H1 (cell line): ENCODE measurements at regions not wholly inside any gene's neighbourhood (a gene's known extent, or its start where the extent isn't known, plus 50 kb on each side); places are given as distances from the start of the nearest gene placed in this dataset.

Experiments
- CTCF ChIA-PET: fragments of 300-600 bp; sonication (Branson Sonifier 250); formaldehyde crosslinking; loops from one replicate; lab custom pipeline; 2021; ENCODE audit not compliant: partially characterized antibody; lab: Charles Lee
- POLR2A ChIA-PET: fragments of 300-600 bp; sonication (Branson Sonifier 250); formaldehyde crosslinking; loops from one replicate; lab custom pipeline; 2021; ENCODE audit warnings: inconsistent platforms; ENCODE audit not compliant: partially characterized antibody; lab: Charles Lee
- DNase-seq, 2 experiments: peaks; one replicate each; pipeline versions ENCODE4 v3.0.0 to v3.0.0-alpha.2; 2010 to 2022; ENCODE audit warnings: low spot score in 2 of 2, low read depth in 1 of 2, mixed read lengths in 1 of 2
- FAIRE-seq: peaks from 2 replicates; lab custom pipeline; 2011; peaks lifted over from hg19 to GRCh38; lab: Jason Lieb, UNC
- H2AFZ ChIP-seq: 2 replicates; pipeline ENCODE4 v1.8.1; 2012; ENCODE audit warnings: low read length, inconsistent platforms
- H2AK5ac ChIP-seq: 2 replicates; pipeline ENCODE4 v1.6.1; 2013; ENCODE audit warnings: low read depth, low read length
- H2BK120ac ChIP-seq: replicated peaks from 2 replicates; pipeline ENCODE3; 2013; ENCODE audit warnings: low read depth, low read length, inconsistent platforms
- H2BK12ac ChIP-seq: 2 replicates; pipeline ENCODE4 v1.6.1; 2013; ENCODE audit warnings: low read depth, low read length
- H2BK15ac ChIP-seq: 2 replicates; pipeline ENCODE4 v1.6.1; 2013; ENCODE audit warnings: low read length
- H2BK20ac ChIP-seq: 2 replicates; pipeline ENCODE4 v1.6.1; 2013; ENCODE audit warnings: low read length
- H2BK5ac ChIP-seq: 2 replicates; pipeline ENCODE4 v1.6.1; 2013; ENCODE audit warnings: low read depth, low read length
- H3K14ac ChIP-seq: 2 replicates; pipeline ENCODE4 v1.6.1; 2013; ENCODE audit warnings: inconsistent platforms; ENCODE audit not compliant: insufficient read length
- H3K18ac ChIP-seq: 2 replicates; pipeline ENCODE4 v1.6.1; 2013; ENCODE audit warnings: low read length; ENCODE audit errors: extremely low read depth
- H3K23ac ChIP-seq: 2 replicates; pipeline ENCODE4 v1.6.1; 2013; ENCODE audit warnings: inconsistent platforms; ENCODE audit not compliant: insufficient read length
- H3K23me2 ChIP-seq: 2 replicates; pipeline ENCODE4 v1.6.1; 2013; ENCODE audit warnings: low read depth, low read length
- H3K27ac ChIP-seq: 2 replicates; pipeline ENCODE4 v1.6.1; 2011; ENCODE audit warnings: low read depth, low read length, inconsistent platforms
- H3K27me3 ChIP-seq, 4 experiments: replicated peaks in 1 of 4; 1 replicate in 1 of 4; 2 replicates in 3 of 4; pipeline versions ENCODE4 v1.6.1 to v1.8.1; 2011 to 2013; ENCODE audit warnings: low read length in 3 of 4, mild to moderate bottlenecking in 3 of 4, inconsistent platforms in 2 of 4, mixed read lengths in 2 of 4, moderate library complexity in 1 of 4; ENCODE audit not compliant: control insufficient read depth in 3 of 4, insufficient read depth in 3 of 4; ENCODE audit errors: extremely low read depth in 1 of 4
- H3K36me3 ChIP-seq, 4 experiments: 2 replicates each; pipeline versions ENCODE4 v1.6.1 to v1.8.1; 2011 to 2013; ENCODE audit warnings: mild to moderate bottlenecking in 4 of 4, low read length in 3 of 4, moderate library complexity in 2 of 4, control low read depth in 1 of 4, inconsistent platforms in 1 of 4; ENCODE audit not compliant: insufficient read depth in 4 of 4, control insufficient read depth in 2 of 4
- H3K4ac ChIP-seq: replicated peaks from 2 replicates; pipeline ENCODE3; 2013; ENCODE audit warnings: low read length, low read depth, mixed read lengths, inconsistent platforms; ENCODE audit not compliant: insufficient read length
- H3K4me1 ChIP-seq, 4 experiments: replicated peaks in 1 of 4; 1 replicate in 1 of 4; 2 replicates in 3 of 4; pipeline versions ENCODE4 v1.6.1 to v1.8.1; 2011 to 2013; ENCODE audit warnings: low read length in 3 of 4, inconsistent platforms in 2 of 4, mixed read lengths in 1 of 4; ENCODE audit not compliant: insufficient read depth in 4 of 4, control insufficient read depth in 3 of 4
- H3K4me2 ChIP-seq, 2 experiments: 2 replicates each; pipeline versions ENCODE4 v1.6.1 to v1.8.1; 2011 to 2013; ENCODE audit warnings: low read depth in 2 of 2, low read length in 2 of 2, control low read depth in 1 of 2, inconsistent platforms in 1 of 2, mild to moderate bottlenecking in 1 of 2; ENCODE audit not compliant: insufficient read depth in 1 of 2
- H3K4me3 ChIP-seq, 4 experiments: fragments of 200-600, 300-600 bp in 1 of 4; sonication (generic), shearing (Covaris generic), sonication (Bioruptor Twin) in 1 of 4; 2 replicates each; pipeline versions ENCODE4 v1.5.1 to v1.8.1; 2011 to 2016; ENCODE audit warnings: low read length in 4 of 4, low read depth in 3 of 4, control low read depth in 2 of 4, inconsistent platforms in 2 of 4, mild to moderate bottlenecking in 2 of 4, mixed read lengths in 1 of 4, moderate library complexity in 1 of 4; ENCODE audit not compliant: insufficient read depth in 2 of 4; ENCODE audit errors: extremely low read depth in 1 of 4
- H3K56ac ChIP-seq: replicated peaks from 2 replicates; pipeline ENCODE3; 2013; ENCODE audit warnings: low read depth, mild to moderate bottlenecking, mixed read lengths, low read length, inconsistent platforms; ENCODE audit not compliant: insufficient read length
- H3K79me1 ChIP-seq: 2 replicates; pipeline ENCODE4 v1.6.1; 2013; ENCODE audit warnings: low read depth, low read length, control low read depth
- H3K79me2 ChIP-seq, 2 experiments: 2 replicates each; pipeline versions ENCODE4 v1.6.1 to v1.8.1; 2012 to 2013; ENCODE audit warnings: low read length in 2 of 2, mild to moderate bottlenecking in 2 of 2, inconsistent platforms in 1 of 2; ENCODE audit not compliant: insufficient read depth in 2 of 2, control insufficient read depth in 1 of 2
- H3K9ac ChIP-seq, 4 experiments: replicated peaks in 1 of 4; 1 replicate in 1 of 4; 2 replicates in 3 of 4; pipeline versions ENCODE4 v1.6.1 to v1.8.1; 2011 to 2013; ENCODE audit warnings: low read depth in 3 of 4, low read length in 3 of 4, control low read depth in 2 of 4, mild to moderate bottlenecking in 2 of 4, moderate library complexity in 2 of 4, inconsistent platforms in 1 of 4; ENCODE audit errors: extremely low read depth in 1 of 4
- H3K9me3 ChIP-seq, 2 experiments: 2 replicates each; pipeline versions ENCODE4 v1.6.1 to v1.8.1; 2012 to 2013; ENCODE audit warnings: mild to moderate bottlenecking in 2 of 2, moderate library complexity in 2 of 2, control low read depth in 1 of 2, inconsistent platforms in 1 of 2, low read depth in 1 of 2, low read length in 1 of 2, mixed read lengths in 1 of 2; ENCODE audit not compliant: insufficient read depth in 2 of 2
- H4K20me1 ChIP-seq, 2 experiments: replicated peaks in 1 of 2; 2 replicates each; pipeline versions ENCODE3 to v1.8.1; 2011 to 2013; ENCODE audit warnings: inconsistent platforms in 2 of 2, low read length in 2 of 2, mild to moderate bottlenecking in 1 of 2; ENCODE audit not compliant: insufficient read depth in 2 of 2, control insufficient read depth in 1 of 2
- H4K5ac ChIP-seq: 2 replicates; pipeline ENCODE4 v1.6.1; 2013; ENCODE audit warnings: low read length, low read depth, mixed read lengths, inconsistent platforms; ENCODE audit not compliant: insufficient read length
- H4K8ac ChIP-seq: 2 replicates; pipeline ENCODE4 v1.8.0; 2013; ENCODE audit warnings: mild to moderate bottlenecking, moderate library complexity, low read length, inconsistent platforms; ENCODE audit not compliant: insufficient read depth; ENCODE audit errors: extremely low read depth
- H4K91ac ChIP-seq: replicated peaks from 2 replicates; pipeline ENCODE3; 2013; ENCODE audit warnings: low read length, mixed read lengths, inconsistent platforms; ENCODE audit not compliant: insufficient read length
- ATF2 ChIP-seq: IDR thresholded peaks from 2 replicates; pipeline ENCODE4 v1.6.1; 2012; ENCODE audit warnings: low read length, inconsistent platforms
- BCL11A ChIP-seq, 2 experiments: IDR thresholded peaks; one replicate each; pipeline ENCODE4 v1.6.1; 2011; ENCODE audit warnings: low read depth in 2 of 2, low read length in 2 of 2, mild to moderate bottlenecking in 2 of 2
- EZH2 ChIP-seq: fragments of 200-600 bp; sonication (generic); IDR thresholded peaks from 2 replicates; pipeline ENCODE4 v1.7.1; 2012; ENCODE audit warnings: low read depth, mild to moderate bottlenecking, moderate library complexity, low read length, inconsistent platforms; ENCODE audit not compliant: severe bottlenecking
- HDAC2 ChIP-seq, 2 experiments: fragments of 300-600 bp in 1 of 2; sonication (generic) in 1 of 2; IDR thresholded peaks; 2 replicates each; pipeline ENCODE4 v1.6.1; 2011 to 2012; ENCODE audit warnings: low read depth in 2 of 2, low read length in 2 of 2, mild to moderate bottlenecking in 2 of 2, moderate library complexity in 2 of 2, borderline replicate concordance in 1 of 2, inconsistent platforms in 1 of 2
- NRF1 ChIP-seq: IDR thresholded peaks from 2 replicates; pipeline ENCODE4 v1.6.1; 2011; ENCODE audit warnings: mild to moderate bottlenecking, low read depth, low read length, improper control_type of control experiment
- POLR2AphosphoS5 ChIP-seq: IDR thresholded peaks from 2 replicates; pipeline ENCODE4 v1.6.1; 2011; ENCODE audit warnings: low read depth, low read length
- POU5F1 ChIP-seq: IDR thresholded peaks from 2 replicates; pipeline ENCODE4 v1.6.1; 2011; ENCODE audit warnings: low read depth, mild to moderate bottlenecking, low read length, moderate library complexity
- RNF2 ChIP-seq: fragments of 200-900, 300-1000 bp; sonication (generic); IDR thresholded peaks from 2 replicates; pipeline ENCODE4 v1.7.1; 2016; ENCODE audit warnings: borderline replicate concordance, low read depth, mild to moderate bottlenecking, antibody characterized with exemption, low read length; ENCODE audit not compliant: poor library complexity, severe bottlenecking; ENCODE audit errors: missing control alignments
- USF2 ChIP-seq: IDR thresholded peaks from 2 replicates; pipeline ENCODE4 v1.6.1; 2011; ENCODE audit warnings: low read length, improper control_type of control experiment
- ZNF274 ChIP-seq: IDR thresholded peaks from 2 replicates; pipeline ENCODE4 v1.7.0; 2012; ENCODE audit warnings: low read length, borderline replicate concordance; ENCODE audit errors: extremely low read depth
- WGBS, 2 experiments: shearing (Covaris generic) in 1 of 2; methylation state at CpG; one replicate each; pipeline versions ENCODE4 v1.1.6 to v1.1.7; 2013 to 2015; ENCODE audit warnings: low lambda C conversion rate in 2 of 2, mixed read lengths in 2 of 2, inconsistent platforms in 1 of 2, low coverage in 1 of 2, missing lambda C conversion rate in 1 of 2; ENCODE audit not compliant: insufficient replicate concordance in 2 of 2, insufficient coverage in 1 of 2, insufficient read length in 1 of 2; ENCODE audit errors: extremely low coverage in 1 of 2, missing lambda C conversion rate in 1 of 2; 5-methylcytosine and 5-hydroxymethylcytosine counted together

- H3K4ac ChIP-seq = no peak overlapping the region
- H4K20me1 ChIP-seq = no peaks in the 10 kb centered on the region
- H4K5ac ChIP-seq = no peak overlapping the region
- H2BK5ac ChIP-seq = no peak overlapping the region
- no peaks in the 10 kb centered on the region for H3K79me2 ChIP-seq
- peaks cover 0 to 7% (median 0%) of the 10 kb centered on the region in 4 experiments; a peak in 2 of 8 replicates for H3K36me3 ChIP-seq
- H3K23ac ChIP-seq = no peak overlapping the region
- H3K27me3 ChIP-seq = no peaks in the 10 kb centered on the region
- no peak overlapping the region for H2BK15ac ChIP-seq
- no peak overlapping the region for H2BK120ac ChIP-seq
- no peak overlapping the region for H2AFZ ChIP-seq
- no peaks in the 10 kb centered on the region for H3K4me1 ChIP-seq
- peaks cover 11 to 19% of the 10 kb centered on the region in 2 experiments; a peak in 2 of 4 replicates for H3K9me3 ChIP-seq
- no peak overlapping the region for H2AK5ac ChIP-seq
- no peak overlapping the region for H3K14ac ChIP-seq
- no peaks in the 10 kb centered on the region for H3K79me1 ChIP-seq
- FAIRE-seq (no peak), DNase-seq (no peak)
- H4K91ac ChIP-seq = no peak overlapping the region
- no peak overlapping the region for H3K4me3 ChIP-seq
- H3K4me2 ChIP-seq = no peak overlapping the region
- no peak overlapping the region for H2BK20ac ChIP-seq
- H3K56ac ChIP-seq = no peak overlapping the region
- no peak overlapping the region for H3K27ac ChIP-seq
- WGBS, 2 experiments = 100% methylated on average over 10 of the region's 24 CpGs; no CpG with 5 or more reads in 1 of the 2 experiments
- no peak overlapping the region for H3K18ac ChIP-seq
- CTCF ChIA-PET = interaction anchor here (1.3 to 1.6 kb wide), 2 partner anchors 37 to 251 kb away, joined by 4 read pairs; no protein-coding TSS in a partner anchor
- H2BK12ac ChIP-seq = no peak overlapping the region
- H3K9ac ChIP-seq = no peak overlapping the region
- no peaks in the 10 kb centered on the region for H3K23me2 ChIP-seq
- POLR2A ChIA-PET = no interaction called here
- H4K8ac ChIP-seq = no peak overlapping the region
- no peak for TF ChIP-seq BCL11A (IDR thresholded peaks at IDR 0.05; ENCODE audit: low read depth in 2 of 2, low read length in 2 of 2)
- no peak for TF ChIP-seq ZNF274
- TF ChIP-seq RNF2 = no peak
- TF ChIP-seq USF2 = no peak
- no peak for TF ChIP-seq POU5F1
- TF ChIP-seq HDAC2 (IDR thresholded peaks at IDR 0.05; ENCODE audit: borderline replicate concordance in 1 of 2, low read depth in 2 of 2, low read length in 2 of 2) = no peak
- no peak for TF ChIP-seq EZH2
- TF ChIP-seq ATF2 = no peak
- no peak for TF ChIP-seq NRF1
- TF ChIP-seq POLR2AphosphoS5 = no peak
Observed at GRCh38 chr2:125479143-125479636, 1176.8 kb upstream of the GYPC start.
